Right lobe of liver (tissue), 4 donors: ENCODE measurements at regions not wholly inside any gene's neighbourhood (a gene's known extent, or its start where the extent isn't known, plus 50 kb on each side); places are given as distances from the start of the nearest gene placed in this dataset.

Experiments used
- CTCF ChIP-seq, 4 donors: fragments of 200-600 bp in 3 of 4; fragments of 450-650 bp in 1 of 4; IDR thresholded peaks; one replicate each; pipeline versions ENCODE4 v1.5.1 to v1.8.0; 2016 to 2022; ENCODE audit warnings: antibody characterized with exemption in 4 of 4, mild to moderate bottlenecking in 2 of 4
- POLR2A ChIP-seq: fragments of 450-650 bp; IDR thresholded peaks from one replicate; pipeline ENCODE4 v1.6.1; 2017; ENCODE audit warnings: antibody characterized with exemption, mild to moderate bottlenecking
- donor health status: DM: no; HTN: no; CAD: no.
- donor health status: DM: no; HTN: no; CAD: no.
- donor health status: DM: no; HTN: yes; CAD: no.

GRCh38 chr10:10910634-10911033 is 107.0 kb upstream of the CELF2 start:
- no peak for TF ChIP-seq CTCF (IDR thresholded peaks at IDR 0.05)
- no peak for TF ChIP-seq POLR2A
